MCF 10A (cell line): ENCODE measurements at regions not wholly inside any gene's neighbourhood (a gene's known extent, or its start where the extent isn't known, plus 50 kb on each side); places are given as distances from the start of the nearest gene placed in this dataset.
"Not testable (repeated sequence)": the region's sequence is repeated elsewhere in the genome, so short reads cannot be mapped to it uniquely, and the experiment has no call there.

Experiments used
- BruUV-seq: library from RNA; stranded (reverse); fragments of 400-500 nt; replicated peaks from 2 replicates; lab custom pipeline; 2021; lab: Mats Ljungman, UMichigan
- CTCF ChIA-PET: fragments of 300-600 bp; sonication (Branson Sonifier 250); formaldehyde crosslinking; extraction: SDS; loops from one replicate; lab custom pipeline; 2021; ENCODE audit warnings: antibody characterized with exemption, inconsistent platforms; lab: Yijun Ruan, JAX
- POLR2A ChIA-PET: fragments of 300-600, 350-650 bp; sonication (Branson Sonifier 250); formaldehyde crosslinking; extraction: SDS; loops from one replicate; lab custom pipeline; 2020; ENCODE audit warnings: antibody characterized with exemption, inconsistent platforms; lab: Yijun Ruan, JAX
- DNase-seq: peaks from one replicate; pipeline ENCODE4 v3.0.0-alpha.2; 2018; ENCODE audit not compliant: unreplicated experiment
- H3K27ac Mint-ChIP-seq: one replicate; pipeline ENCODE4 v1.8.0; 2022; ENCODE audit warnings: mild to moderate bottlenecking, low read depth, mixed read lengths; ENCODE audit not compliant: unreplicated experiment
- H3K27me3 Mint-ChIP-seq: one replicate; pipeline ENCODE4 v1.8.0; 2022; ENCODE audit warnings: mixed read lengths; ENCODE audit not compliant: insufficient read depth, unreplicated experiment
- H3K36me3 Mint-ChIP-seq: one replicate; pipeline ENCODE4 v1.8.0; 2022; ENCODE audit warnings: mild to moderate bottlenecking, moderate library complexity, mixed read lengths; ENCODE audit not compliant: insufficient read depth, unreplicated experiment
- H3K4me1 Mint-ChIP-seq: one replicate; pipeline ENCODE4 v1.8.0; 2022; ENCODE audit warnings: mixed read lengths; ENCODE audit not compliant: insufficient read depth, unreplicated experiment
- H3K4me3 Mint-ChIP-seq: one replicate; pipeline ENCODE4 v1.8.0; 2022; ENCODE audit warnings: mild to moderate bottlenecking, moderate library complexity, mixed read lengths; ENCODE audit not compliant: unreplicated experiment
- H3K9me3 Mint-ChIP-seq: one replicate; pipeline ENCODE4 v1.8.0; 2022; ENCODE audit warnings: mixed read lengths; ENCODE audit not compliant: unreplicated experiment
- intact Hi-C: fragments of 100-400 bp; cut with micrococcal nuclease; formaldehyde crosslinking; loops from 2 replicates; pipeline ENCODE4 v1.14.1; 2022

- H3K4me1 Mint-ChIP-seq, DNase-seq, H3K9me3 Mint-ChIP-seq, POLR2A ChIA-PET, H3K27me3 Mint-ChIP-seq, CTCF ChIA-PET, BruUV-seq, H3K4me3 Mint-ChIP-seq, intact Hi-C loops, H3K36me3 Mint-ChIP-seq, H3K27ac Mint-ChIP-seq: not testable (repeated sequence)
These were observed 3595.8 kb upstream of the OR11H1 start for GRCh38 chr22:11932212-11932611.

DNA sequence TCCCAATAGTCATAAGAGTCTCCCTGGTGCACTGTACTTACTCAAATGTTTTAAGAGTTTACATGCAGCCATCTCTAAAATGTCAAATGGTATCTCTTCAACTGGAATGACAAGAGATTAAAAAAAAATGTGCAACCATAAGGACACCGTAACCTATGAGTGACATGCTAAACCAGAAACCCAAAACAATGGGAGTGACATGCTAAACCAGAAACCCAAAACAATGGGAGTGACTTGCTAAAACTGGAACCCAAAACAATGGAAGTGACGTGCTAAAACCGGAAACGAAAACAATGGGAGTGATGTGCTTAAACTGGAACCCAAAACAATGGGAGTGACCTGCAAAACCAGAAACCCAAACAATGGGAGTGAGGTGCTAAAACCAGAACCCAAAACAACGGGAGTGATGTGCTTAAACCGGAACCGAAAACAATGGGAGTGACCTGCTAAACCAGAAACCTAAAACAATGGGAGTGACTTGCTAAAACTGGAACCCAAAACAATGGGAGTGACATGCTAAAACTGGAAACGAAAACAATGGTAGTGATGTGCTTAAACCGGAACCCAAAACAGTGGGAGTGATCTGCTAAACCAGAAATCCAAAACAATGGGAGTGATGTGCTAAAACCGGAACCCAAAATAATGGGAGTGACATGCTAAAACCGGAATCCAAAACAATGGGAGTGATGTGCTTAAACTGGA is 3559.9 kb upstream of the OR11H1 start:
- intact Hi-C loops, H3K27ac Mint-ChIP-seq, DNase-seq, H3K4me3 Mint-ChIP-seq, H3K9me3 Mint-ChIP-seq, H3K36me3 Mint-ChIP-seq, CTCF ChIA-PET, POLR2A ChIA-PET, BruUV-seq, H3K27me3 Mint-ChIP-seq, H3K4me1 Mint-ChIP-seq: not testable (repeated sequence)

DNA sequence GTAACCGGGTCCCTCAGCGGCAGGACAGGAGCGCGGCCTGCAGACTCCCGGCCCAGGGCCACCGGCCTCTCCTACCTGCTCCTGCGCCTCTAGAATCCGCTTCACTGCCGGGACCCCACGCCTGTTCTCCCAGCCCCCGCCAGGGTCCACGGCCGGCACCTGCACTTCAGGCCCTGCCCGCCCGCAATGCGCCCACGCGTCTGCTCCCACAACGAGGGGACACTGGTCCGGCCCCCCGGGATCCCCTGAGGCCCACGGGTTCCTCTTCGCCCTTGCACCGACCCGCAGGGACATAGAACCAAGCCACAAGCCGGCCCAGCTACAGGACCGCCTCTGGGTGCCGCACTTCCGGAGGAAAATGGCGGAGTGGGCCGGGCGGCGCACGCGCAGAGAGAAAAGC is 3554.1 kb upstream of the OR11H1 start:
- H3K36me3 Mint-ChIP-seq, intact Hi-C loops, H3K4me1 Mint-ChIP-seq, H3K4me3 Mint-ChIP-seq, H3K9me3 Mint-ChIP-seq, POLR2A ChIA-PET, H3K27ac Mint-ChIP-seq, BruUV-seq, H3K27me3 Mint-ChIP-seq, CTCF ChIA-PET: not testable (repeated sequence)
- DNase-seq, result peak; percentile 0
